Heart left ventricle (tissue), 16 donors: ENCODE measurements at regions not wholly inside any gene's neighbourhood (a gene's known extent, or its start where the extent isn't known, plus 50 kb on each side); places are given as distances from the start of the nearest gene placed in this dataset.
"Not testable (repeated sequence)": the region's sequence is repeated elsewhere in the genome, so short reads cannot be mapped to it uniquely, and the experiment has no call there.

Source experiments
- ATAC-seq, 4 donors: fragments of 200-7000 bp; cut with Tn5 transposase; one replicate each; pipeline ENCODE4 v1.9.1; 2020 to 2022; ENCODE audit warnings: moderate library complexity in 4 of 4, mild to moderate bottlenecking in 3 of 4, moderate number of reproducible peaks in 1 of 4
- DNase-seq, 5 donors: peaks; one replicate each; pipeline ENCODE4 v3.0.0-alpha.2; 2020
- H3K27ac ChIP-seq, 12 donors: fragments of 200-600 bp; sonication (generic) in 4 of 12; one replicate each; pipeline versions ENCODE4 v1.5.0 to v1.8.0; 2016 to 2022; ENCODE audit warnings: mild to moderate bottlenecking in 2 of 12
- H3K27me3 ChIP-seq, 9 donors: fragments of 200-600 bp; sonication (generic) in 2 of 9; one replicate each; pipeline versions ENCODE4 v1.5.1 to v1.8.0; 2016 to 2022; ENCODE audit warnings: mild to moderate bottlenecking in 3 of 9
- H3K36me3 ChIP-seq, 9 donors: fragments of 200-600 bp; sonication (generic) in 2 of 9; one replicate each; pipeline versions ENCODE4 v1.5.0 to v1.8.0; 2018 to 2022; ENCODE audit warnings: mild to moderate bottlenecking in 2 of 9
- H3K4me1 ChIP-seq, 12 donors: fragments of 200-600 bp; sonication (generic) in 4 of 12; one replicate each; pipeline versions ENCODE4 v1.5.0 to v1.8.0; 2016 to 2022; ENCODE audit warnings: mild to moderate bottlenecking in 3 of 12
- H3K4me3 ChIP-seq, 12 donors: fragments of 200-600 bp; sonication (generic) in 4 of 12; one replicate each; pipeline versions ENCODE4 v1.5.0 to v1.8.0; 2017 to 2022; ENCODE audit warnings: mild to moderate bottlenecking in 9 of 12, moderate library complexity in 4 of 12
- H3K9me3 ChIP-seq, 12 donors: fragments of 200-600 bp; sonication (generic) in 4 of 12; one replicate each; pipeline versions ENCODE4 v1.5.0 to v1.8.0; 2016 to 2022; ENCODE audit warnings: mild to moderate bottlenecking in 1 of 12
- WGBS, 4 donors: extraction: QIAGEN DNeasy Blood & Tissue Kit in 2 of 4; methylation state at CpG; one replicate each; pipeline versions ENCODE4 v1.1.5 to v1.1.7; 2013 to 2018; 5-methylcytosine and 5-hydroxymethylcytosine counted together
- intact Hi-C, 10 donors: fragments of 100-400 bp; cut with DNase I; formaldehyde crosslinking; loops; one replicate each; pipeline versions ENCODE4 v1.11.1 to v1.14.2; 2022
- donor health status: ischemic (EF 13 %, LVEDD 7.1; RV severe dilation, severe dysfunction).
- donor health status: healthy with polysubstance abuse.
- donor health status: DM: no; HTN: yes; CAD: no.
- donor health status: DM: no; HTN: no; CAD: no.
- donor health status: ischemic (EF 25% LVEDD 6.9; RV normal size, moderate dysfunction).
- donor health status: ischemic (EF 25% LVEDD 5.7; RV mildly dilated, moderate dysfunction).
- donor health status: healthy.
- donor health status: DM: yes; HTN: yes; CAD: no.
- donor health status: ischemic (EF 35%, LVEDD 5.7; RV mildly dilated, moderate dysfunction).
- donor health status: nonischemic (EF 11% LVEDD 7.7; RV severe dilation, severe dysfunction).
- donor health status: DM: yes; HTN: yes; CAD: no.
- donor health status: PGD.
- donor health status: ischemic (EF 29% LVEDD 5.4; RV normal size, mild dysfunction).
- donor health status: nonischemic (EF 23%, LVEDD 6.1; RV moderate dilation, normal function).

GRCh38 chr22:11053403-11054344 lies 4474.3 kb upstream of the OR11H1 start:
- 52 to 67% (median 60%) methylated on average over 24 of the region's 24 CpGs for WGBS, 4 donors
- Histone ChIP-seq H3K9me3 (peaks cover 0 to 71% (median 10%) of the 10 kb centered on the region in 12 donors), H3K27me3 (peaks cover 0 to 21% (median 0%) of the 10 kb centered on the region in 9 donors)
- H3K27ac ChIP-seq, H3K4me1 ChIP-seq, H3K36me3 ChIP-seq, intact Hi-C loops, H3K4me3 ChIP-seq: not testable (repeated sequence)
- DNase-seq, result peak in 2 of 5 donors; percentile 6 to 72
- peak in 3 of 4 donors; percentile 8 to 49 (median 9) for ATAC-seq

- intact Hi-C loops, H3K4me3 ChIP-seq, H3K4me1 ChIP-seq, H3K36me3 ChIP-seq, H3K27ac ChIP-seq: not testable (repeated sequence)
- peak in 1 of 4 donors; percentile 8 for ATAC-seq
- Histone ChIP-seq H3K27me3 (peaks cover 0 to 21% (median 0%) of the 10 kb centered on the region in 9 donors), H3K9me3 (peaks cover 0 to 71% (median 12%) of the 10 kb centered on the region in 12 donors)
- 66 to 70% (median 69%) methylated on average over 11 of the region's 11 CpGs for WGBS, 4 donors
- DNase-seq, result peak in 3 of 5 donors; percentile 20 to 79 (median 31)
Measured at GRCh38 chr22:11054681-11055080, 4473.3 kb upstream of the OR11H1 start.

- WGBS, 4 donors, result 80 to 84% (median 81%) methylated on average over 8 of the region's 8 CpGs
- H3K36me3 ChIP-seq, H3K4me3 ChIP-seq, H3K27ac ChIP-seq, intact Hi-C loops, H3K4me1 ChIP-seq: not testable (repeated sequence)
- H3K9me3 ChIP-seq, result peaks cover 0 to 73% (median 12%) of the 10 kb centered on the region in 12 donors
- DNase-seq (peak in 2 of 5 donors; percentile 16 to 74), ATAC-seq (peak in 1 of 4 donors; percentile 3)
- peaks cover 0 to 21% (median 0%) of the 10 kb centered on the region in 9 donors for H3K27me3 ChIP-seq
Measured at GRCh38 chr22:11055176-11055575, 4472.8 kb upstream of the OR11H1 start.

- peaks cover 0 to 69% (median 12%) of the 10 kb centered on the region in 12 donors for H3K9me3 ChIP-seq
Measured at GRCh38 chr22:11057955-11058547, 4469.9 kb upstream of the OR11H1 start.

GRCh38 chr22:11059129-11059528 lies 4468.9 kb upstream of the OR11H1 start:
- ATAC-seq, H3K36me3 ChIP-seq, H3K27ac ChIP-seq, H3K4me3 ChIP-seq, intact Hi-C loops, H3K4me1 ChIP-seq: not testable (repeated sequence)
- DNase-seq, result peak in 1 of 5 donors; percentile 6
- peaks cover 0 to 21% (median 0%) of the 10 kb centered on the region in 9 donors for H3K27me3 ChIP-seq
- WGBS, 4 donors, result 74 to 81% (median 76%) methylated on average over 3 of the region's 3 CpGs
- peaks cover 0 to 68% (median 10%) of the 10 kb centered on the region in 12 donors for H3K9me3 ChIP-seq

More at GRCh38 chr22:11057955-11058547, 4469.9 kb upstream of the OR11H1 start:
- DNase-seq, result peak in 2 of 5 donors; percentile 12 to 66
- ATAC-seq, H3K4me3 ChIP-seq, H3K4me1 ChIP-seq, H3K27ac ChIP-seq, intact Hi-C loops, H3K36me3 ChIP-seq: not testable (repeated sequence)
- peaks cover 0 to 21% (median 0%) of the 10 kb centered on the region in 9 donors for H3K27me3 ChIP-seq
- 72 to 78% (median 76%) methylated on average over 29 to 39 of the region's 39 CpGs for WGBS, 4 donors

GRCh38 chr22:11060797-11061196 lies 4467.2 kb upstream of the OR11H1 start:
- H3K36me3 ChIP-seq, H3K4me3 ChIP-seq, H3K4me1 ChIP-seq, intact Hi-C loops, DNase-seq, H3K27ac ChIP-seq, ATAC-seq: not testable (repeated sequence)
- Histone ChIP-seq H3K27me3 (peaks cover 0 to 13% (median 0%) of the 10 kb centered on the region in 9 donors), H3K9me3 (peaks cover 0 to 59% (median 11%) of the 10 kb centered on the region in 12 donors)
- 53 to 66% (median 63%) methylated on average over 2 of the region's 2 CpGs for WGBS, 4 donors

- WGBS, 4 donors, result 35 to 56% (median 45%) methylated on average over 2 to 3 of the region's 3 CpGs
- H3K4me3 ChIP-seq, intact Hi-C loops, H3K27me3 ChIP-seq, H3K4me1 ChIP-seq, H3K27ac ChIP-seq, ATAC-seq, H3K36me3 ChIP-seq: not testable (repeated sequence)
- H3K9me3 ChIP-seq, result peaks cover 0 to 59% (median 14%) of the 10 kb centered on the region in 12 donors
- DNase-seq, result peak in 2 of 5 donors; percentile 8 to 57
Measured at GRCh38 chr22:11062534-11062933, 4465.5 kb upstream of the OR11H1 start.

- ATAC-seq, H3K27me3 ChIP-seq, H3K4me3 ChIP-seq, H3K36me3 ChIP-seq, H3K4me1 ChIP-seq, DNase-seq, intact Hi-C loops, H3K27ac ChIP-seq: not testable (repeated sequence)
- 29 to 35% (median 32%) methylated on average over 5 of the region's 5 CpGs for WGBS, 4 donors
- H3K9me3 ChIP-seq, result peaks cover 0 to 64% (median 14%) of the 10 kb centered on the region in 12 donors
Measured at GRCh38 chr22:11063022-11063685, 4464.8 kb upstream of the OR11H1 start.

GRCh38 chr22:11065210-11065609 lies 4462.8 kb upstream of the OR11H1 start:
- ATAC-seq, H3K27ac ChIP-seq, intact Hi-C loops, H3K27me3 ChIP-seq, H3K36me3 ChIP-seq, DNase-seq, H3K4me1 ChIP-seq, H3K4me3 ChIP-seq: not testable (repeated sequence)
- WGBS, 4 donors, result 69 to 74% (median 70%) methylated on average over 6 of the region's 6 CpGs
- H3K9me3 ChIP-seq, result peaks cover 0 to 59% (median 12%) of the 10 kb centered on the region in 12 donors

GRCh38 chr22:11065876-11066457 lies 4462.0 kb upstream of the OR11H1 start:
- H3K4me1 ChIP-seq, H3K27me3 ChIP-seq, H3K27ac ChIP-seq, H3K4me3 ChIP-seq, H3K36me3 ChIP-seq, intact Hi-C loops, DNase-seq, ATAC-seq: not testable (repeated sequence)
- H3K9me3 ChIP-seq, result peaks cover 0 to 52% (median 10%) of the 10 kb centered on the region in 12 donors
- WGBS, 4 donors, result 74 to 80% (median 76%) methylated on average over 18 of the region's 18 CpGs
